ENCODE measurements at regions not wholly inside any gene's neighbourhood (a gene's known extent, or its start where the extent isn't known, plus 50 kb on each side); places are given as distances from the start of the nearest gene placed in this dataset.

DNA sequence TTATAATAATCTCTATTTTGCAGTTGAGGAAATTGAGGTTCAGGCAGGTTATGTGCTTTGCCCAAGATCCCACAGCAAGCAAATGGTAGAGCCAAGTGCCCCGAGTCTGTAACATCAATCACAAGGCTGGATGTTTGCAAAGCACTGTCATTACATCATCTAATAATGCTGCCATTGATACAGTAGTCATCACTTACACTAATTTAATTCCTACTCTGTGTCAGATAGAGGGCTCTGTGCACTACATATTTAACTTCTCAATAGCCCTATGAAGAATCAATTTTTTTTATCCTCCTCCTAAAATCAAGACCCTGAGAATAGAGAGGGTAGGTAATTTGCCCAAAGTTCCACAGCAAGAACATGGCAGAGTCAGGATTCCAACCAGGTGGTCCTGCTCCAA lies 178.1 kb upstream of the VASH1 start:
- TF ChIP-seq, protein P1, sequence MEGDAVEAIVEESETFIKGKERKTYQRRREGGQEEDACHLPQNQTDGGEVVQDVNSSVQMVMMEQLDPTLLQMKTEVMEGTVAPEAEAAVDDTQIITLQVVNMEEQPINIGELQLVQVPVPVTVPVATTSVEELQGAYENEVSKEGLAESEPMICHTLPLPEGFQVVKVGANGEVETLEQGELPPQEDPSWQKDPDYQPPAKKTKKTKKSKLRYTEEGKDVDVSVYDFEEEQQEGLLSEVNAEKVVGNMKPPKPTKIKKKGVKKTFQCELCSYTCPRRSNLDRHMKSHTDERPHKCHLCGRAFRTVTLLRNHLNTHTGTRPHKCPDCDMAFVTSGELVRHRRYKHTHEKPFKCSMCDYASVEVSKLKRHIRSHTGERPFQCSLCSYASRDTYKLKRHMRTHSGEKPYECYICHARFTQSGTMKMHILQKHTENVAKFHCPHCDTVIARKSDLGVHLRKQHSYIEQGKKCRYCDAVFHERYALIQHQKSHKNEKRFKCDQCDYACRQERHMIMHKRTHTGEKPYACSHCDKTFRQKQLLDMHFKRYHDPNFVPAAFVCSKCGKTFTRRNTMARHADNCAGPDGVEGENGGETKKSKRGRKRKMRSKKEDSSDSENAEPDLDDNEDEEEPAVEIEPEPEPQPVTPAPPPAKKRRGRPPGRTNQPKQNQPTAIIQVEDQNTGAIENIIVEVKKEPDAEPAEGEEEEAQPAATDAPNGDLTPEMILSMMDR (IDR thresholded peaks at IDR 0.05 in 4 of 5, conservative IDR thresholded peaks at IDR 0.05 in 1 of 5): no peak
- TF ChIP-seq POLR2A (IDR thresholded peaks at IDR 0.05): no peak
